ENCODE measurements at regions not wholly inside any gene's neighbourhood (a gene's known extent, or its start where the extent isn't known, plus 50 kb on each side); places are given as distances from the start of the nearest gene placed in this dataset.

- TF ChIP-seq SPI1 (IDR thresholded peaks at IDR 0.05; ENCODE audit: low read depth, low read length) (no peak), TAF1 (IDR thresholded peaks at IDR 0.05; ENCODE audit: low read depth, low read length) (no peak), POLR2AphosphoS5 (IDR thresholded peaks at IDR 0.05; ENCODE audit: low read depth, low read length) (no peak), POLR2A (IDR thresholded peaks at IDR 0.05; ENCODE audit: low read depth, low read length) (no peak)
Observed at GRCh38 chr5:35430381-35431162, 187.1 kb upstream of the SPEF2 start.

Data from GM12891 (cell line).